Fibroblast of lung (primary cell): ENCODE measurements at regions not wholly inside any gene's neighbourhood (a gene's known extent, or its start where the extent isn't known, plus 50 kb on each side); places are given as distances from the start of the nearest gene placed in this dataset.

Source experiments
- DNase-seq, 2 donors: peaks; one replicate each; pipeline versions ENCODE4 v3.0.0 to v3.0.0-alpha.2; 2010; ENCODE audit warnings: low read depth in 2 of 2
- H2AFZ ChIP-seq: 2 replicates; pipeline ENCODE4 v1.5.1; 2012; ENCODE audit warnings: low read length, control low read depth, inconsistent platforms
- H3K27ac ChIP-seq: 2 replicates; pipeline ENCODE4 v1.5.1; 2011; ENCODE audit warnings: low read length, control low read depth; ENCODE audit not compliant: insufficient read depth
- H3K27me3 ChIP-seq: 2 replicates; pipeline ENCODE4 v1.5.1; 2011; ENCODE audit warnings: mild to moderate bottlenecking, low read length; ENCODE audit not compliant: control insufficient read depth, insufficient read depth
- H3K36me3 ChIP-seq: 2 replicates; pipeline ENCODE4 v1.5.1; 2011; ENCODE audit warnings: low read length; ENCODE audit not compliant: control insufficient read depth, insufficient read depth
- H3K4me1 ChIP-seq: 2 replicates; pipeline ENCODE4 v1.5.1; 2011; ENCODE audit warnings: low read length; ENCODE audit not compliant: control insufficient read depth, insufficient read depth; ENCODE audit errors: extremely low read depth
- H3K4me2 ChIP-seq: 2 replicates; pipeline ENCODE4 v1.5.1; 2011; ENCODE audit warnings: low read length, control low read depth; ENCODE audit not compliant: insufficient read depth; ENCODE audit errors: extremely low read depth
- H3K4me3 ChIP-seq, 4 experiments: fragments of 200-600 bp in 1 of 4; sonication (generic) in 1 of 4; replicated peaks in 1 of 4; 2 replicates each; pipeline ENCODE4 v1.5.1; 2011 to 2016; ENCODE audit warnings: low read length in 4 of 4, low read depth in 3 of 4, mild to moderate bottlenecking in 3 of 4, control low read depth in 2 of 4, inconsistent platforms in 1 of 4, mixed read lengths in 1 of 4; ENCODE audit not compliant: insufficient read depth in 1 of 4; ENCODE audit errors: control extremely low read depth in 1 of 4
- H3K79me2 ChIP-seq: 2 replicates; pipeline ENCODE4 v1.5.1; 2012; ENCODE audit warnings: mild to moderate bottlenecking, low read length, inconsistent platforms; ENCODE audit not compliant: control insufficient read depth, insufficient read depth
- H3K9ac ChIP-seq: 2 replicates; pipeline ENCODE4 v1.5.1; 2011; ENCODE audit warnings: mild to moderate bottlenecking, low read length, control low read depth; ENCODE audit not compliant: insufficient read depth
- H3K9me3 ChIP-seq: 2 replicates; pipeline ENCODE4 v1.5.1; 2012; ENCODE audit warnings: low read depth, low read length; ENCODE audit not compliant: control insufficient read depth, insufficient read depth
- H4K20me1 ChIP-seq: 2 replicates; pipeline ENCODE4 v1.5.1; 2011; ENCODE audit warnings: low read length; ENCODE audit not compliant: control insufficient read depth, insufficient read depth; ENCODE audit errors: extremely low read depth
- CTCF ChIP-seq, 2 donors: IDR thresholded peaks in 1 of 2; conservative IDR thresholded peaks in 1 of 2; 1 replicate in 1 of 2; 2 replicates in 1 of 2; pipeline ENCODE4 v1.5.1; 2011 to 2012; ENCODE audit warnings: low read length in 2 of 2, control low read depth in 1 of 2, inconsistent platforms in 1 of 2, low read depth in 1 of 2, mild to moderate bottlenecking in 1 of 2
- EZH2 ChIP-seq: IDR thresholded peaks from 2 replicates; pipeline ENCODE4 v1.5.1; 2012; ENCODE audit warnings: low read length, control low read depth, mild to moderate bottlenecking; ENCODE audit errors: missing control alignments

- no peak overlapping the region for H3K9ac ChIP-seq
- TF ChIP-seq CTCF (conservative IDR thresholded peaks at IDR 0.05 in 1 of 2, IDR thresholded peaks at IDR 0.05 in 1 of 2; ENCODE audit: low read depth in 1 of 2, low read length in 2 of 2), result no peak
- TF ChIP-seq EZH2, result no peak
- no peaks in the 10 kb centered on the region for H3K36me3 ChIP-seq
- H3K27ac ChIP-seq, result no peak overlapping the region
- no peak overlapping the region for H3K4me2 ChIP-seq
- H3K27me3 ChIP-seq, result no peaks in the 10 kb centered on the region
- H2AFZ ChIP-seq, result no peak overlapping the region
- H3K4me1 ChIP-seq, result no peaks in the 10 kb centered on the region
- H4K20me1 ChIP-seq, result no peaks in the 10 kb centered on the region
- H3K79me2 ChIP-seq, result no peaks in the 10 kb centered on the region
- no peaks in the 10 kb centered on the region for H3K9me3 ChIP-seq
- no peak overlapping the region for H3K4me3 ChIP-seq
- no peak for DNase-seq
Observed at GRCh38 chr14:56862836-56863235, 52.6 kb upstream of the OTX2 start.

- TF ChIP-seq CTCF (conservative IDR thresholded peaks at IDR 0.05 in 1 of 2, IDR thresholded peaks at IDR 0.05 in 1 of 2; ENCODE audit: low read depth in 1 of 2, low read length in 2 of 2), result no peak
- no peak for TF ChIP-seq EZH2
- Histone ChIP-seq H3K9ac (no peak overlapping the region), H3K36me3 (no peaks in the 10 kb centered on the region), H3K4me2 (no peak overlapping the region), H3K4me3 (no peak overlapping the region), H4K20me1 (no peaks in the 10 kb centered on the region), H3K27me3 (no peaks in the 10 kb centered on the region), H3K79me2 (no peaks in the 10 kb centered on the region), H3K27ac (no peak overlapping the region), H2AFZ (no peak overlapping the region), H3K4me1 (no peaks in the 10 kb centered on the region), H3K9me3 (no peaks in the 10 kb centered on the region)
- no peak for DNase-seq
Observed at GRCh38 chr14:56860441-56860840, 50.2 kb upstream of the OTX2 start.
